Right atrium auricular region (tissue), 2 donors: ENCODE measurements at regions not wholly inside any gene's neighbourhood (a gene's known extent, or its start where the extent isn't known, plus 50 kb on each side); places are given as distances from the start of the nearest gene placed in this dataset.

Experiments used
- DNase-seq: peaks from one replicate; pipeline ENCODE4 v3.0.0-alpha.2; 2019; ENCODE audit warnings: low spot score
- H3K27ac ChIP-seq, 2 donors: fragments of 200-600 bp; sonication (generic); 1 replicate in 1 of 2; 2 replicates in 1 of 2; pipeline ENCODE4 v1.5.1; 2016 to 2019
- H3K27me3 ChIP-seq, 2 donors: fragments of 200-600 bp; sonication (generic); one replicate each; pipeline versions ENCODE4 v1.5.1 to v1.6.0; 2017 to 2019
- H3K36me3 ChIP-seq: fragments of 200-600 bp; sonication (generic); one replicate; pipeline ENCODE4 v1.5.1; 2016
- H3K4me1 ChIP-seq, 2 donors: fragments of 200-600 bp; sonication (generic); one replicate each; pipeline versions ENCODE4 v1.5.1 to v1.6.0; 2017 to 2019
- H3K4me3 ChIP-seq, 2 donors: fragments of 200-600 bp; sonication (generic); 1 replicate in 1 of 2; 2 replicates in 1 of 2; pipeline ENCODE4 v1.5.1; 2017 to 2019; ENCODE audit warnings: mild to moderate bottlenecking in 1 of 2, moderate library complexity in 1 of 2
- H3K9me3 ChIP-seq, 2 donors: fragments of 200-600 bp; sonication (generic); one replicate each; pipeline ENCODE4 v1.5.1; 2019
- CTCF ChIP-seq, 2 donors: fragments of 200-600 bp; sonication (generic); IDR thresholded peaks; one replicate each; pipeline ENCODE4 v1.5.1; 2019; ENCODE audit warnings: antibody characterized with exemption in 2 of 2

- no peak for DNase-seq
- no peaks in the 10 kb centered on the region for H3K9me3 ChIP-seq
- TF ChIP-seq CTCF (IDR thresholded peaks at IDR 0.05): no peak
- no peaks in the 10 kb centered on the region for H3K36me3 ChIP-seq
- H3K4me1 ChIP-seq: no peaks in the 10 kb centered on the region
- no peaks in the 10 kb centered on the region for H3K27me3 ChIP-seq
- no peak overlapping the region for H3K27ac ChIP-seq
- H3K4me3 ChIP-seq: no peak overlapping the region
Observed at GRCh38 chr9:26237256-26237655, 559.0 kb upstream of the TUSC1 start.

GRCh38 chr9:26234865-26235264, 556.6 kb upstream of the TUSC1 start:
- no peak for TF ChIP-seq CTCF (IDR thresholded peaks at IDR 0.05)
- Histone ChIP-seq H3K4me3 (no peak overlapping the region), H3K4me1 (no peaks in the 10 kb centered on the region), H3K9me3 (no peaks in the 10 kb centered on the region), H3K27ac (no peak overlapping the region), H3K27me3 (no peaks in the 10 kb centered on the region), H3K36me3 (no peaks in the 10 kb centered on the region)
- DNase-seq: no peak

- no peak for DNase-seq
- no peak overlapping the region for H3K27ac ChIP-seq
- no peaks in the 10 kb centered on the region for H3K36me3 ChIP-seq
- no peaks in the 10 kb centered on the region for H3K9me3 ChIP-seq
- TF ChIP-seq CTCF (IDR thresholded peaks at IDR 0.05): no peak
- no peaks in the 10 kb centered on the region for H3K27me3 ChIP-seq
- no peaks in the 10 kb centered on the region for H3K4me1 ChIP-seq
- H3K4me3 ChIP-seq: no peak overlapping the region
Observed at GRCh38 chr9:26231391-26231790, 553.1 kb upstream of the TUSC1 start.

GRCh38 chr9:26229324-26230054, 551.2 kb upstream of the TUSC1 start:
- no peak overlapping the region for H3K27ac ChIP-seq
- H3K4me3 ChIP-seq: no peak overlapping the region
- no peaks in the 10 kb centered on the region for H3K36me3 ChIP-seq
- TF ChIP-seq CTCF (IDR thresholded peaks at IDR 0.05): no peak
- H3K9me3 ChIP-seq: no peaks in the 10 kb centered on the region
- no peaks in the 10 kb centered on the region for H3K27me3 ChIP-seq
- no peak for DNase-seq
- no peaks in the 10 kb centered on the region for H3K4me1 ChIP-seq

- no peaks in the 10 kb centered on the region for H3K4me1 ChIP-seq
- H3K36me3 ChIP-seq: no peaks in the 10 kb centered on the region
- no peak for DNase-seq
- TF ChIP-seq CTCF (IDR thresholded peaks at IDR 0.05): no peak
- H3K4me3 ChIP-seq: no peak overlapping the region
- H3K27me3 ChIP-seq: no peaks in the 10 kb centered on the region
- no peak overlapping the region for H3K27ac ChIP-seq
- no peaks in the 10 kb centered on the region for H3K9me3 ChIP-seq
Observed at GRCh38 chr9:26228273-26228672, 550.0 kb upstream of the TUSC1 start.

- H3K27ac ChIP-seq: no peak overlapping the region
- no peak for DNase-seq
- no peaks in the 10 kb centered on the region for H3K4me1 ChIP-seq
- no peaks in the 10 kb centered on the region for H3K27me3 ChIP-seq
- H3K36me3 ChIP-seq: no peaks in the 10 kb centered on the region
- TF ChIP-seq CTCF (IDR thresholded peaks at IDR 0.05): no peak
- no peak overlapping the region for H3K4me3 ChIP-seq
- no peaks in the 10 kb centered on the region for H3K9me3 ChIP-seq
Observed at GRCh38 chr9:26221290-26221689, 543.0 kb upstream of the TUSC1 start.
